ENCODE measurements at regions not wholly inside any gene's neighbourhood (a gene's known extent, or its start where the extent isn't known, plus 50 kb on each side); places are given as distances from the start of the nearest gene placed in this dataset.

- TF ChIP-seq, protein P1, sequence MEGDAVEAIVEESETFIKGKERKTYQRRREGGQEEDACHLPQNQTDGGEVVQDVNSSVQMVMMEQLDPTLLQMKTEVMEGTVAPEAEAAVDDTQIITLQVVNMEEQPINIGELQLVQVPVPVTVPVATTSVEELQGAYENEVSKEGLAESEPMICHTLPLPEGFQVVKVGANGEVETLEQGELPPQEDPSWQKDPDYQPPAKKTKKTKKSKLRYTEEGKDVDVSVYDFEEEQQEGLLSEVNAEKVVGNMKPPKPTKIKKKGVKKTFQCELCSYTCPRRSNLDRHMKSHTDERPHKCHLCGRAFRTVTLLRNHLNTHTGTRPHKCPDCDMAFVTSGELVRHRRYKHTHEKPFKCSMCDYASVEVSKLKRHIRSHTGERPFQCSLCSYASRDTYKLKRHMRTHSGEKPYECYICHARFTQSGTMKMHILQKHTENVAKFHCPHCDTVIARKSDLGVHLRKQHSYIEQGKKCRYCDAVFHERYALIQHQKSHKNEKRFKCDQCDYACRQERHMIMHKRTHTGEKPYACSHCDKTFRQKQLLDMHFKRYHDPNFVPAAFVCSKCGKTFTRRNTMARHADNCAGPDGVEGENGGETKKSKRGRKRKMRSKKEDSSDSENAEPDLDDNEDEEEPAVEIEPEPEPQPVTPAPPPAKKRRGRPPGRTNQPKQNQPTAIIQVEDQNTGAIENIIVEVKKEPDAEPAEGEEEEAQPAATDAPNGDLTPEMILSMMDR (IDR thresholded peaks at IDR 0.05) = no peak
- TF ChIP-seq POLR2A (IDR thresholded peaks at IDR 0.05) = no peak
Observed at GRCh38 chr2:14516844-14517243, 115.7 kb upstream of the LRATD1 start.

All from heart left ventricle (tissue), 13 donors.